GM23338 (cell line): ENCODE measurements at regions not wholly inside any gene's neighbourhood (a gene's known extent, or its start where the extent isn't known, plus 50 kb on each side); places are given as distances from the start of the nearest gene placed in this dataset. TPM values are rescaled to one million over a fixed set of nuclear protein-coding genes. Genes with fewer than 3 reads are reported as not detected.

ENCODE experiments used
- ATAC-seq: fragments of 200-7000 bp; cut with Tn5 transposase; 3 replicates; pipeline ENCODE4 v1.9.1; 2020
- DNase-seq: peaks from one replicate; pipeline ENCODE4 v3.0.0-alpha.2; 2015; ENCODE audit warnings: low spot score
- H2AFZ ChIP-seq: fragments of 200-600 bp; sonication (generic); 2 replicates; pipeline ENCODE4 v1.8.0; 2016; ENCODE audit warnings: antibody characterized with exemption, mild to moderate bottlenecking, moderate library complexity
- H3F3A ChIP-seq: fragments of 200-600 bp; sonication (generic); replicated peaks from 2 replicates; pipeline ENCODE4 v1.8.0; 2017; ENCODE audit warnings: antibody characterized with exemption, mixed run types, low read depth
- H3K27ac ChIP-seq: fragments of 200-600 bp; sonication (generic); 2 replicates; pipeline ENCODE4 v1.6.1; 2016; ENCODE audit warnings: low read depth
- H3K27me3 ChIP-seq: fragments of 200-600 bp; sonication (generic); 2 replicates; pipeline ENCODE4 v1.8.0; 2016; ENCODE audit warnings: mild to moderate bottlenecking, mixed run types, moderate library complexity; ENCODE audit not compliant: insufficient read depth
- H3K36me3 ChIP-seq: fragments of 200-600 bp; sonication (generic); 2 replicates; pipeline ENCODE4 v1.8.0; 2016; ENCODE audit warnings: mild to moderate bottlenecking; ENCODE audit not compliant: insufficient read depth
- H3K4me1 ChIP-seq: fragments of 200-600 bp; sonication (generic); 2 replicates; pipeline ENCODE4 v1.8.0; 2016; ENCODE audit warnings: mild to moderate bottlenecking, moderate library complexity; ENCODE audit not compliant: insufficient read depth
- H3K4me2 ChIP-seq: fragments of 200-600 bp; sonication (generic); 2 replicates; pipeline ENCODE4 v1.7.1; 2017; ENCODE audit warnings: mixed run types
- H3K4me3 ChIP-seq: fragments of 200-600 bp; sonication (generic); 2 replicates; pipeline ENCODE4 v1.6.1; 2016; ENCODE audit warnings: mixed run types
- H3K79me2 ChIP-seq: fragments of 200-600 bp; sonication (generic); replicated peaks from 2 replicates; pipeline ENCODE4 v1.8.0; 2017; ENCODE audit warnings: mild to moderate bottlenecking; ENCODE audit not compliant: insufficient read depth
- H3K9me2 ChIP-seq: fragments of 200-600 bp; sonication (generic); 2 replicates; pipeline ENCODE4 v1.8.0; 2017; ENCODE audit not compliant: insufficient read depth
- H4K20me1 ChIP-seq: fragments of 200-600 bp; sonication (generic); replicated peaks from 2 replicates; pipeline ENCODE4 v1.8.0; 2017; ENCODE audit warnings: mild to moderate bottlenecking; ENCODE audit not compliant: insufficient read depth
- H3K27ac Mint-ChIP-seq: 2 replicates; pipeline ENCODE4 v1.8.0; 2020; ENCODE audit warnings: inconsistent platforms, mild to moderate bottlenecking, moderate library complexity, mixed read lengths
- H3K27me3 Mint-ChIP-seq: 3 replicates; pipeline ENCODE4 v1.8.0; 2022; ENCODE audit warnings: low read depth, mild to moderate bottlenecking, moderate library complexity, mixed read lengths, inconsistent platforms; ENCODE audit not compliant: insufficient read depth, poor library complexity
- H3K36me3 Mint-ChIP-seq: 3 replicates; pipeline ENCODE4 v1.8.0; 2021; ENCODE audit warnings: low read depth, mild to moderate bottlenecking, inconsistent platforms, moderate library complexity, mixed read lengths
- H3K4me1 Mint-ChIP-seq: 3 replicates; pipeline ENCODE4 v1.8.0; 2020; ENCODE audit warnings: mild to moderate bottlenecking, inconsistent platforms, mixed read lengths
- H3K4me3 Mint-ChIP-seq: 3 replicates; pipeline ENCODE4 v1.8.0; 2021; ENCODE audit warnings: moderate library complexity, mild to moderate bottlenecking, inconsistent platforms, mixed read lengths
- H3K9me3 Mint-ChIP-seq: 3 replicates; pipeline ENCODE4 v1.8.0; 2020; ENCODE audit warnings: moderate library complexity, mild to moderate bottlenecking, inconsistent platforms, mixed read lengths
- CREB1 ChIP-seq: fragments of 250-450 bp; sonication (Bioruptor Pico); IDR thresholded peaks from 2 replicates; pipeline ENCODE4 v1.5.0; 2020; ENCODE audit warnings: low read depth, mild to moderate bottlenecking, moderate library complexity
- POLR2AphosphoS5 ChIP-seq: IDR thresholded peaks from 2 replicates; pipeline ENCODE4 v1.6.1; 2016; ENCODE audit warnings: antibody characterized with exemption, low read depth
- REST ChIP-seq: IDR thresholded peaks from one replicate; pipeline ENCODE4 v1.6.1; 2018; ENCODE audit warnings: antibody characterized with exemption; ENCODE audit not compliant: unreplicated experiment
- STAT1 ChIP-seq: IDR thresholded peaks from one replicate; pipeline ENCODE4 v1.6.1; 2016; ENCODE audit warnings: antibody characterized with exemption; ENCODE audit not compliant: unreplicated experiment
- small RNA-seq: library from RNA; depleted of rRNA; stranded (forward); fragments of <200 nt; gene quantifications from one replicate; pipeline ENCODE3, GENCODE V24; 2014; ENCODE audit warnings: low replicate concordance
- TF ChIP-seq, protein P1 (sequence below), 2 experiments: fragments of 200-600 bp in 1 of 2; sonication (generic) in 1 of 2; conservative IDR thresholded peaks; 2 replicates each; pipeline versions ENCODE4 v1.5.1 to v1.6.1; 2016 to 2017; ENCODE audit warnings: antibody characterized with exemption in 2 of 2, low read depth in 2 of 2, mild to moderate bottlenecking in 2 of 2, moderate library complexity in 1 of 2

DNA sequence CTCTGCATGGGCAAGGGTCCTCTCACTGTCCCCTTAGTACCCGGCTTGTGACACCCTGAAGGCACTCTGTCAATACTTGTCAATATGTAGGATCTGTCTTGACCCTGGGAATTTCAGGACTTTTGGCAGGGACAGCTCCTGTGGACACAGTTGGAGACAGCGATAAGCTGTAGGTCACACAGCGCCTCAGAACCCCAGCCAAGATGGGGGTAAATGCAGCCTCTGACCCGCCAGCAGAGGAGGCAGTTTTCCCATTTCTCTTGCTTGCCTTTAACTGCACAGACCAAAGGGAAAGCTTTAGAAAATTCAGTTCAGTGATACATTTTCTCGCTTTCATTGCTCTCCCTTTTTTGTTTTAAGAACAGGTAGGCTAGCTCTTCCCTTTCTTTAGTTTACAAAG lies 54.8 kb upstream of the KLHL29 start:
- Histone ChIP-seq H3K4me2 (no peak overlapping the region), H2AFZ (no peak overlapping the region), H3K36me3 (no peaks in the 10 kb centered on the region), H3F3A (no peaks in the 10 kb centered on the region), H3K27ac (no peak overlapping the region), H4K20me1 (no peaks in the 10 kb centered on the region), H3K9me2 (no peaks in the 10 kb centered on the region), H3K27me3 (no peaks in the 10 kb centered on the region), H3K4me1 (no peaks in the 10 kb centered on the region), H3K4me3 (no peak overlapping the region), H3K79me2 (no peaks in the 10 kb centered on the region)
- no peak overlapping the region for H3K4me3 Mint-ChIP-seq
- ATAC-seq (peak; percentile 94), DNase-seq (peak; percentile 86)
- H3K4me1 Mint-ChIP-seq, result peaks cover 3% of the 10 kb centered on the region; the same call in 2 of the 3 replicates
- H3K36me3 Mint-ChIP-seq, result no peaks in the 10 kb centered on the region
- no peaks in the 10 kb centered on the region; the same call in 2 of the 3 replicates for H3K9me3 Mint-ChIP-seq
- H3K27me3 Mint-ChIP-seq, result peaks cover 6% of the 10 kb centered on the region
- peak; percentile 95 for TF ChIP-seq REST
- no peak for TF ChIP-seq STAT1
- TF ChIP-seq POLR2AphosphoS5, result no peak
- TF ChIP-seq, protein P1, sequence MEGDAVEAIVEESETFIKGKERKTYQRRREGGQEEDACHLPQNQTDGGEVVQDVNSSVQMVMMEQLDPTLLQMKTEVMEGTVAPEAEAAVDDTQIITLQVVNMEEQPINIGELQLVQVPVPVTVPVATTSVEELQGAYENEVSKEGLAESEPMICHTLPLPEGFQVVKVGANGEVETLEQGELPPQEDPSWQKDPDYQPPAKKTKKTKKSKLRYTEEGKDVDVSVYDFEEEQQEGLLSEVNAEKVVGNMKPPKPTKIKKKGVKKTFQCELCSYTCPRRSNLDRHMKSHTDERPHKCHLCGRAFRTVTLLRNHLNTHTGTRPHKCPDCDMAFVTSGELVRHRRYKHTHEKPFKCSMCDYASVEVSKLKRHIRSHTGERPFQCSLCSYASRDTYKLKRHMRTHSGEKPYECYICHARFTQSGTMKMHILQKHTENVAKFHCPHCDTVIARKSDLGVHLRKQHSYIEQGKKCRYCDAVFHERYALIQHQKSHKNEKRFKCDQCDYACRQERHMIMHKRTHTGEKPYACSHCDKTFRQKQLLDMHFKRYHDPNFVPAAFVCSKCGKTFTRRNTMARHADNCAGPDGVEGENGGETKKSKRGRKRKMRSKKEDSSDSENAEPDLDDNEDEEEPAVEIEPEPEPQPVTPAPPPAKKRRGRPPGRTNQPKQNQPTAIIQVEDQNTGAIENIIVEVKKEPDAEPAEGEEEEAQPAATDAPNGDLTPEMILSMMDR (conservative IDR thresholded peaks at IDR 0.05; ENCODE audit: low read depth in 2 of 2), result peak; percentile 60 to 80
- peak; percentile 18; the same call in 1 of the 2 replicates for TF ChIP-seq CREB1 (CRISPR knock-in tag)
- no peak overlapping the region for H3K27ac Mint-ChIP-seq

Small RNA genes lying in the stretch of these regions (small RNA-seq; reads per million reads assigned to genes)
- gene AC099799.1 (not detected), gene RN7SL117P (not detected), gene RNA5SP87 (not detected)
